IMR-90 (cell line): ENCODE measurements at regions not wholly inside any gene's neighbourhood (a gene's known extent, or its start where the extent isn't known, plus 50 kb on each side); places are given as distances from the start of the nearest gene placed in this dataset.

ENCODE experiments used
- ATAC-seq: fragments of 200-7000 bp; cut with Tn5 transposase; 2 replicates; pipeline ENCODE4 v1.9.1; 2020; ENCODE audit warnings: low read depth, mild to moderate bottlenecking, moderate library complexity
- BruUV-seq: library from RNA; stranded (reverse); fragments of 400-500 nt; replicated peaks from 2 replicates; lab custom pipeline; 2021; lab: Mats Ljungman, UMichigan
- CTCF ChIA-PET: fragments of 300-600 bp; formaldehyde crosslinking; extraction: SDS; loops from one replicate; lab custom pipeline; 2021; ENCODE audit warnings: antibody characterized with exemption; lab: Yijun Ruan, JAX
- POLR2A ChIA-PET: fragments of 300-600 bp; sonication (Branson Sonifier 250); formaldehyde crosslinking; loops from one replicate; lab custom pipeline; 2022; ENCODE audit warnings: antibody characterized with exemption; ENCODE audit not compliant: unreplicated experiment; lab: Charles Lee
- DNase-seq: peaks from one replicate; pipeline ENCODE4 v3.0.0; 2013
- H2AFZ ChIP-seq: replicated peaks from 2 replicates; pipeline ENCODE3; 2013; ENCODE audit warnings: low read length, mild to moderate bottlenecking; ENCODE audit not compliant: poor library complexity
- H2AK5ac ChIP-seq: 2 replicates; pipeline ENCODE4 v1.6.1; 2013; ENCODE audit warnings: low read depth, low read length, inconsistent platforms
- H2AK9ac ChIP-seq: replicated peaks from 2 replicates; pipeline ENCODE3; 2013; ENCODE audit warnings: mild to moderate bottlenecking, low read depth, low read length, moderate library complexity; ENCODE audit not compliant: poor library complexity
- H2BK120ac ChIP-seq: 2 replicates; pipeline ENCODE4 v1.6.1; 2013; ENCODE audit warnings: low read depth, low read length, inconsistent platforms
- H2BK15ac ChIP-seq: 3 replicates; pipeline ENCODE4 v1.6.1; 2013; ENCODE audit warnings: low read depth, low read length, inconsistent platforms
- H2BK20ac ChIP-seq: 2 replicates; pipeline ENCODE4 v1.6.1; 2013; ENCODE audit warnings: low read depth, mild to moderate bottlenecking, inconsistent platforms, low read length, moderate library complexity
- H2BK5ac ChIP-seq: 2 replicates; pipeline ENCODE4 v1.6.1; 2013; ENCODE audit warnings: mild to moderate bottlenecking, low read depth, low read length, inconsistent platforms; ENCODE audit not compliant: poor library complexity, severe bottlenecking
- H3K14ac ChIP-seq: replicated peaks from 2 replicates; pipeline ENCODE4 v1.6.1; 2013; ENCODE audit warnings: low read depth, low read length, inconsistent platforms
- H3K18ac ChIP-seq: 2 replicates; pipeline ENCODE4 v1.6.1; 2013; ENCODE audit warnings: low read depth, low read length, control low read depth
- H3K23ac ChIP-seq: 2 replicates; pipeline ENCODE4 v1.6.1; 2013; ENCODE audit warnings: low read depth, low read length, inconsistent platforms
- H3K27ac ChIP-seq: 2 replicates; pipeline ENCODE4 v1.5.1; 2013; ENCODE audit warnings: mild to moderate bottlenecking, control low read depth, low read length; ENCODE audit not compliant: insufficient read depth
- H3K27me3 ChIP-seq: 2 replicates; pipeline ENCODE4 v1.6.1; 2013; ENCODE audit warnings: low read length; ENCODE audit not compliant: control insufficient read depth, insufficient read depth
- H3K36me3 ChIP-seq: 2 replicates; pipeline ENCODE4 v1.6.1; 2013; ENCODE audit warnings: low read length, mixed read lengths; ENCODE audit not compliant: control insufficient read depth, insufficient read depth
- H3K4ac ChIP-seq: 2 replicates; pipeline ENCODE4 v1.6.1; 2013; ENCODE audit warnings: low read depth, low read length, inconsistent platforms
- H3K4me1 ChIP-seq: 2 replicates; pipeline ENCODE4 v1.6.1; 2013; ENCODE audit warnings: low read length, mixed read lengths; ENCODE audit not compliant: control insufficient read depth, insufficient read depth
- H3K4me2 ChIP-seq: 2 replicates; pipeline ENCODE4 v1.6.1; 2013; ENCODE audit warnings: low read depth, mild to moderate bottlenecking, control low read depth, low read length, moderate library complexity
- H3K4me3 ChIP-seq: 2 replicates; pipeline ENCODE4 v1.5.1; 2013; ENCODE audit warnings: low read depth, mild to moderate bottlenecking, control low read depth, low read length, moderate library complexity; ENCODE audit not compliant: insufficient read depth
- H3K56ac ChIP-seq: 2 replicates; pipeline ENCODE4 v1.6.1; 2013; ENCODE audit warnings: low read length, inconsistent platforms; ENCODE audit not compliant: insufficient read depth; ENCODE audit errors: extremely low read depth
- H3K79me1 ChIP-seq, 2 experiments: 2 replicates each; pipeline ENCODE4 v1.6.1; 2013; ENCODE audit warnings: low read length in 2 of 2, inconsistent platforms in 1 of 2, low read depth in 1 of 2
- H3K9ac ChIP-seq: 2 replicates; pipeline ENCODE4 v1.6.1; 2013; ENCODE audit warnings: low read depth, low read length, control low read depth
- H3K9me1 ChIP-seq: 2 replicates; pipeline ENCODE4 v1.6.1; 2013; ENCODE audit warnings: low read length, inconsistent platforms; ENCODE audit not compliant: insufficient read depth
- H3K9me3 ChIP-seq: 2 replicates; pipeline ENCODE4 v1.6.1; 2013; ENCODE audit warnings: low read length; ENCODE audit not compliant: control insufficient read depth, insufficient read depth
- H4K20me1 ChIP-seq: 2 replicates; pipeline ENCODE4 v1.6.1; 2013; ENCODE audit warnings: low read length, inconsistent platforms; ENCODE audit not compliant: insufficient read depth
- H4K5ac ChIP-seq: 2 replicates; pipeline ENCODE4 v1.6.1; 2013; ENCODE audit warnings: mild to moderate bottlenecking, low read depth, low read length, control low read depth
- H4K8ac ChIP-seq, 2 experiments: 2 replicates each; pipeline ENCODE4 v1.6.1; 2013; ENCODE audit warnings: low read depth in 2 of 2, low read length in 2 of 2, control low read depth in 1 of 2, inconsistent platforms in 1 of 2
- H4K91ac ChIP-seq: 2 replicates; pipeline ENCODE4 v1.6.1; 2013; ENCODE audit warnings: low read depth, low read length, inconsistent platforms; ENCODE audit not compliant: insufficient read depth
- BHLHE40 ChIP-seq: fragments of 150-350 bp; IDR thresholded peaks from 2 replicates; pipeline ENCODE4 v1.6.1; 2016; ENCODE audit warnings: mild to moderate bottlenecking, low read depth, low read length
- CEBPB ChIP-seq: IDR thresholded peaks from 2 replicates; pipeline ENCODE4 v1.6.1; 2012; ENCODE audit warnings: low read depth, low read length, improper control_type of control experiment
- CHD1 ChIP-seq: IDR thresholded peaks from 2 replicates; pipeline ENCODE4 v1.6.1; 2012; ENCODE audit warnings: low read depth, low read length, improper control_type of control experiment
- FOS ChIP-seq: fragments of 150-350 bp; IDR thresholded peaks from 2 replicates; pipeline ENCODE4 v1.6.1; 2016; ENCODE audit warnings: low read depth, low read length
- MAFK ChIP-seq: IDR thresholded peaks from 2 replicates; pipeline ENCODE4 v1.6.1; 2012; ENCODE audit warnings: low read depth, low read length, improper control_type of control experiment
- MAZ ChIP-seq: IDR thresholded peaks from 2 replicates; pipeline ENCODE4 v1.6.1; 2012; ENCODE audit warnings: low read depth, mild to moderate bottlenecking, low read length, improper control_type of control experiment, moderate library complexity, borderline replicate concordance
- NFE2L2 ChIP-seq: fragments of 150-350 bp; IDR thresholded peaks from 2 replicates; pipeline ENCODE4 v1.6.1; 2016; ENCODE audit warnings: low read depth, mild to moderate bottlenecking, low read length
- POLR2A ChIP-seq: IDR thresholded peaks from 2 replicates; pipeline ENCODE4 v1.6.1; 2012; ENCODE audit warnings: mild to moderate bottlenecking, low read depth, low read length
- RAD21 ChIP-seq: IDR thresholded peaks from 2 replicates; pipeline ENCODE4 v1.6.1; 2012; ENCODE audit warnings: low read length, improper control_type of control experiment
- RCOR1 ChIP-seq: IDR thresholded peaks from 2 replicates; pipeline ENCODE4 v1.6.1; 2012; ENCODE audit warnings: mild to moderate bottlenecking, low read length, improper control_type of control experiment; ENCODE audit not compliant: insufficient replicate concordance
- RFX5 ChIP-seq: IDR thresholded peaks from 2 replicates; pipeline ENCODE4 v1.8.0; 2012; ENCODE audit warnings: low read depth, mild to moderate bottlenecking, low read length, moderate library complexity
- SMC3 ChIP-seq: fragments of 150-350 bp; IDR thresholded peaks from 2 replicates; pipeline ENCODE4 v1.6.1; 2016; ENCODE audit warnings: low read depth, mild to moderate bottlenecking, antibody characterized with exemption, low read length, moderate library complexity
- WGBS, 2 experiments: methylation state at CpG; one replicate each; pipeline versions ENCODE4 v1.1.5 to v1.1.7; 2013; ENCODE audit warnings: missing lambda C conversion rate in 2 of 2; ENCODE audit not compliant: insufficient read length in 1 of 2; ENCODE audit errors: extremely low coverage in 2 of 2; 5-methylcytosine and 5-hydroxymethylcytosine counted together
- dilution Hi-C: fragments of 300-500 bp; cut with HindIII; formaldehyde crosslinking; loops from one replicate; pipeline ENCODE4 v1.14.3; 2018; ENCODE audit warnings: low sequenced_read_pairs; ENCODE audit not compliant: unreplicated experiment
- in situ Hi-C: fragments of 300-500 bp; cut with MboI; formaldehyde crosslinking; loops from 3 replicates; pipeline ENCODE4 v1.14.3; 2019; ENCODE audit warnings: low sequenced_read_pairs, inconsistent platforms, mixed read lengths
- intact Hi-C: fragments of 100-400 bp; cut with micrococcal nuclease; formaldehyde crosslinking; loops from 2 replicates; pipeline ENCODE4 v1.10.0; 2022
- TF ChIP-seq, protein P1 (sequence below): conservative IDR thresholded peaks from 2 replicates; pipeline ENCODE4 v1.5.1; 2012; ENCODE audit warnings: mild to moderate bottlenecking, low read depth, low read length, improper control_type of control experiment
- TF ChIP-seq, protein P2 (sequence below): fragments of 150-350 bp; IDR thresholded peaks from 2 replicates; pipeline ENCODE4 v1.6.1; 2017; ENCODE audit warnings: mild to moderate bottlenecking, antibody characterized with exemption, low read length, low read depth

DNA sequence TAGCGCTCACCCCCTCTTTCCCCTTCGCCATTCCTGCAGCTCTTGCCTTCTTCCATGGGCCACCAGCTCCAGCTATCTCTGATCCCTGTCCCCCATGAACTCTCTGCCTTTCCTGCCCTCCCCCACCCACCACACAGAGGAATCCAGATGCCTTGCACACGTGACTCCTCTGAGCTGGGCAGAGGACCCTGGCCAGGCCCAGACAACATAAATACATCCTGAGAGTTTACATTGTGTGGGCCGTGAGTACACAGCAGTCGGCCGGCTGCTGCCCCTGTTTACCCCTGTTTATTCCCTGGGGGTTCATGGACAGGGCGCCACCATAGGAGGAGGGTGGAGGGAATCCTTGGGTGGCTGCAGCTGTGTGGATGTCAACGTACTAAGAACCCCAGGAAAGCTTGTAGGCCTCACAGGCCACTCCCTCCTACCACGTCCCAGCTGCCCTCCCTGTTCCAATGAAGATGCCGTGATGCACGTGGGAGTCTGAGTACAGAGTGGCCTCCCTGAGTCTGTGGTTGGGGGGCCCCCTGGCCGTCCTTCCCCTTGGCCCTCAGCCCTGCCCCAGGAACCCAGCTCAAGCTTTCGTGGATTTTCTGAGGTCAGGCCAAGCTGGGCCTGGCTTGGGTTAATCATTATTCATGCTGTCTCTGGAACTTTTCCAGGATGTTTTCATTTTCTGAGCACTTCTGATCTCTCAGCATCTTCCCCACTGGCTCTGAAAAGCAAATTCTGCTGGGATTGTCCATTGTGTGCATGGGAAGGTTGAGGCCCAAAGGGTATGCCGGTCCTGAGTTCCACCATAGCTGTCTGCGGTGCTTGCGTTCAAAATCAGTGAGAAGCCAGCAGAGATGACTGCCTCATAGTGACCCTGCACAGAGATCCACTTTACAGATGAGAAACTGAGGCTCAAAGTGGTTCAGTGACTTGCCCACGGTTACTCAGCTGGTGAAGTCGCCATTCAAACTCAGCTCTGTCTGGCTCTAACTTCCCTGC lies 136.3 kb downstream of the MRPL14 start:
- Histone ChIP-seq H3K27ac (peak overlapping the region; percentile 72), H3K4me3 (no peak overlapping the region), H2BK15ac (peak overlapping the region; percentile 69; the same call in 2 of the 3 replicates), H3K23ac (peak overlapping the region; percentile 73), H2BK120ac (peak overlapping the region; percentile 90), H3K79me1 (no peaks in the 10 kb centered on the region), H3K18ac (peak overlapping the region; percentile 91), H3K27me3 (peaks cover 9% of the 10 kb centered on the region), H4K8ac (peak overlapping the region; percentile 78 to 90), H3K14ac (peak overlapping the region; percentile 84), H3K4me2 (peak overlapping the region; percentile 19), H3K4me1 (peaks cover 21% of the 10 kb centered on the region), H2AK5ac (peak overlapping the region; percentile 95), H3K9me3 (no peaks in the 10 kb centered on the region), H2BK20ac (peak overlapping the region; percentile 88), H2BK5ac (peak overlapping the region; percentile 77), H3K56ac (peak overlapping the region; percentile 16; the same call in 1 of the 2 replicates), H3K9me1 (peaks cover 15% of the 10 kb centered on the region), H2AFZ (peak overlapping the region; percentile 89), H4K91ac (peak overlapping the region; percentile 89), H4K20me1 (no peaks in the 10 kb centered on the region), H4K5ac (peak overlapping the region; percentile 71), H3K36me3 (no peaks in the 10 kb centered on the region), H2AK9ac (peak overlapping the region; percentile 73), H3K4ac (peak overlapping the region; percentile 89), H3K9ac (peak overlapping the region; percentile 31)
- ATAC-seq (peak; percentile 85), DNase-seq (peak; percentile 89)
- POLR2A ChIA-PET: no interaction called here
- intact Hi-C loops: loop anchor here (2.0 to 5.0 kb wide), 3 partner anchors 18 to 199 kb away; no protein-coding TSS in a partner anchor
- 30% methylated on average over 4 of the region's 18 CpGs; no CpG with 5 or more reads in 1 of the 2 experiments for WGBS, 2 experiments
- in situ Hi-C loops: no loop called here
- CTCF ChIA-PET: interaction anchor here (0.9 to 2.1 kb wide), 7 partner anchors 13 to 221 kb away, joined by 3 to 10 read pairs (median 4); partner anchors contain the start of gene VEGFA
- BruUV-seq: no TSS peak
- dilution Hi-C loops: no loop called here
- TF ChIP-seq RAD21: no peak
- TF ChIP-seq MAFK: no peak
- TF ChIP-seq CEBPB: no peak
- no peak for TF ChIP-seq NFE2L2
- TF ChIP-seq, protein P1, sequence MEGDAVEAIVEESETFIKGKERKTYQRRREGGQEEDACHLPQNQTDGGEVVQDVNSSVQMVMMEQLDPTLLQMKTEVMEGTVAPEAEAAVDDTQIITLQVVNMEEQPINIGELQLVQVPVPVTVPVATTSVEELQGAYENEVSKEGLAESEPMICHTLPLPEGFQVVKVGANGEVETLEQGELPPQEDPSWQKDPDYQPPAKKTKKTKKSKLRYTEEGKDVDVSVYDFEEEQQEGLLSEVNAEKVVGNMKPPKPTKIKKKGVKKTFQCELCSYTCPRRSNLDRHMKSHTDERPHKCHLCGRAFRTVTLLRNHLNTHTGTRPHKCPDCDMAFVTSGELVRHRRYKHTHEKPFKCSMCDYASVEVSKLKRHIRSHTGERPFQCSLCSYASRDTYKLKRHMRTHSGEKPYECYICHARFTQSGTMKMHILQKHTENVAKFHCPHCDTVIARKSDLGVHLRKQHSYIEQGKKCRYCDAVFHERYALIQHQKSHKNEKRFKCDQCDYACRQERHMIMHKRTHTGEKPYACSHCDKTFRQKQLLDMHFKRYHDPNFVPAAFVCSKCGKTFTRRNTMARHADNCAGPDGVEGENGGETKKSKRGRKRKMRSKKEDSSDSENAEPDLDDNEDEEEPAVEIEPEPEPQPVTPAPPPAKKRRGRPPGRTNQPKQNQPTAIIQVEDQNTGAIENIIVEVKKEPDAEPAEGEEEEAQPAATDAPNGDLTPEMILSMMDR: no peak
- peak; percentile 55; the same call in 1 of the 2 replicates for TF ChIP-seq FOS
- TF ChIP-seq BHLHE40: peak; percentile 59; the same call in 1 of the 2 replicates
- TF ChIP-seq, protein P2, sequence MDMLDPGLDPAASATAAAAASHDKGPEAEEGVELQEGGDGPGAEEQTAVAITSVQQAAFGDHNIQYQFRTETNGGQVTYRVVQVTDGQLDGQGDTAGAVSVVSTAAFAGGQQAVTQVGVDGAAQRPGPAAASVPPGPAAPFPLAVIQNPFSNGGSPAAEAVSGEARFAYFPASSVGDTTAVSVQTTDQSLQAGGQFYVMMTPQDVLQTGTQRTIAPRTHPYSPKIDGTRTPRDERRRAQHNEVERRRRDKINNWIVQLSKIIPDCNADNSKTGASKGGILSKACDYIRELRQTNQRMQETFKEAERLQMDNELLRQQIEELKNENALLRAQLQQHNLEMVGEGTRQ: peak; percentile 87
- TF ChIP-seq RCOR1: no peak
- no peak for TF ChIP-seq CHD1
- no peak for TF ChIP-seq POLR2A
- TF ChIP-seq MAZ: peak; percentile 64; the same call in 1 of the 2 replicates
- TF ChIP-seq RFX5: no peak
- TF ChIP-seq SMC3: no peak
